Ectodermal cell (in vitro differentiated cells): ENCODE measurements at regions not wholly inside any gene's neighbourhood (a gene's known extent, or its start where the extent isn't known, plus 50 kb on each side); places are given as distances from the start of the nearest gene placed in this dataset.
A peak's percentile ranks its signal among the peaks of the same experiment; 100 is the strongest.

Experiments used
- H3K27ac ChIP-seq: 2 replicates; pipeline ENCODE4 v1.7.0; 2013; ENCODE audit warnings: mild to moderate bottlenecking, low read depth, low read length; ENCODE audit not compliant: insufficient read depth, poor library complexity, severe bottlenecking
- H3K27me3 ChIP-seq: 2 replicates; pipeline ENCODE4 v1.7.0; 2013; ENCODE audit warnings: mild to moderate bottlenecking, low read length; ENCODE audit not compliant: insufficient read depth, control insufficient read depth, poor library complexity, severe bottlenecking
- H3K36me3 ChIP-seq: one replicate; pipeline ENCODE4 v1.7.0; 2013; ENCODE audit warnings: low read length; ENCODE audit not compliant: control insufficient read depth, insufficient read depth
- H3K4me1 ChIP-seq: one replicate; pipeline ENCODE4 v1.7.0; 2013; ENCODE audit warnings: low read length; ENCODE audit not compliant: control insufficient read depth, insufficient read depth
- H3K4me3 ChIP-seq: 2 replicates; pipeline ENCODE4 v1.7.0; 2013; ENCODE audit warnings: low read depth, low read length, control low read depth; ENCODE audit not compliant: insufficient read depth
- H3K9me3 ChIP-seq: 2 replicates; pipeline ENCODE4 v1.7.0; 2013; ENCODE audit warnings: mild to moderate bottlenecking, low read length, moderate library complexity; ENCODE audit not compliant: control insufficient read depth
- WGBS, 2 experiments: methylation state at CpG; one replicate each; pipeline ENCODE4 v1.1.7; 2013; ENCODE audit warnings: missing lambda C conversion rate in 2 of 2; 5-methylcytosine and 5-hydroxymethylcytosine counted together

- Histone ChIP-seq H3K27me3 (no peaks in the 10 kb centered on the region), H3K4me1 (no peaks in the 10 kb centered on the region), H3K27ac (no peak overlapping the region), H3K36me3 (no peaks in the 10 kb centered on the region), H3K4me3 (no peak overlapping the region), H3K9me3 (no peaks in the 10 kb centered on the region)
- 90 to 91% methylated on average over 17 of the region's 17 CpGs for WGBS, 2 experiments
These were observed 177.9 kb upstream of the TENM3 start for GRCh38 chr4:182065255-182065654.

DNA sequence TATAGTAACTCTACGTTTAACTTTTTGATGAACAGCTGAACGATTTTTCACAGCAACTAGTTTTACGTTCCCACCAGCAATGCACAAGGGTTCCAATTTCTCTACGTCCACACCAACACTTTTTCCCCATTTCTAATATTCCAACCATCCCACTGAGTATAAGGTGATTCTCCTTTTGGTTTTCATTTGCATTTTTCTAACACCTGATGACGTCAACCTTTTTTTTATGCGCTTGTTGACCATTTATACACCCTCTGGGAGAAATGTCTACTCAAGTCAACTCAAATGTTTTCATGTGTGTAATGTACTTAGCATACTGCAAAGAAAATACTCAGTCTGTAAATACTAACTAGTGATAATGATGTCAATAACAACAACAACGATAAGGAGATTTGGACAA is 177.2 kb upstream of the TENM3 start:
- H3K4me3 ChIP-seq: no peak overlapping the region

DNA sequence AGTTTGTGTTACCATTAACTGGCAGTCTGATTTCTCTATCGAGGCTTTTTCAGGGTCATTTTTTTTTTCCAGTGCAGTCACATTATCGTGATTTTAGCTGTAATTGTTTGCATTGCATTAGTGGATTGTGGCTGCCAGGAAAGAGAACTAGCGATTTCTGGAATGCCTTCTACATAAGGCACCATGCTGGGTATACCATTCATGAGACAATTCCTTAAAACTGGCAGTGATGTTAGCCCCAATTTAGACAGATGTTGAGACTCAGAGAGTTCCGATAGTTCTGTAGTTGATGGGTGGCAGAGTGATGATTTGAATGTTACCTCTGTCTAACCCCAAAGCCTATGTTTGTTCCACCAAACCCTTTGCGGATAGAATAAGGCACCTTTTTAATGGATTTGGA is 175.4 kb upstream of the TENM3 start:
- WGBS, 2 experiments: 78 to 80% methylated on average over 5 of the region's 5 CpGs
- Histone ChIP-seq H3K4me3 (no peak overlapping the region), H3K4me1 (no peaks in the 10 kb centered on the region), H3K27ac (no peak overlapping the region), H3K36me3 (no peaks in the 10 kb centered on the region), H3K27me3 (no peaks in the 10 kb centered on the region), H3K9me3 (no peaks in the 10 kb centered on the region)

More for the DNA sequence above, 177.2 kb upstream of the TENM3 start:
- no peaks in the 10 kb centered on the region for H3K27me3 ChIP-seq
- no peaks in the 10 kb centered on the region for H3K9me3 ChIP-seq
- WGBS, 2 experiments: 94 to 95% methylated on average over 7 of the region's 7 CpGs
- no peak overlapping the region for H3K27ac ChIP-seq
- no peaks in the 10 kb centered on the region for H3K4me1 ChIP-seq
- no peaks in the 10 kb centered on the region for H3K36me3 ChIP-seq

DNA sequence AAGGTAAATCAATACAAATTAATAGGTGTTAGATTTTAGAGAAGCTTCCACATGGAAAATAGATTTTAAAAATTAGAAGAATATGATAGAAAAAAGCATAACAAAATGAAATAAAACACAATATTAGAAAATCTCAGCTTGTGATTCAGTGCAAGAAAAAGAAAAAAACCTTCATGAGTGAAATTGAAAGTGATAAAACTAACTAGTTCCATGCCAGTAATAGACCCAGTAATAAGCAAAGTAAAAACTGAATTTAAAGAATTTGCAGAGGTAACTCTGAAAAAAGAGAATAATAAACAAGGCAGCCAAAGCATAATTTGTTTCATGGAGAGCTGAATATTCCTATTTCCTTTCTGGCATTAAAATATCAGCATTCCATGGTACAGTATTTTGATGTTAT is 174.3 kb upstream of the TENM3 start:
- H3K4me3 ChIP-seq: no peak overlapping the region
- H3K27ac ChIP-seq: no peak overlapping the region
- H3K4me1 ChIP-seq: no peaks in the 10 kb centered on the region
- H3K9me3 ChIP-seq: no peaks in the 10 kb centered on the region
- H3K36me3 ChIP-seq: no peaks in the 10 kb centered on the region
- no peaks in the 10 kb centered on the region for H3K27me3 ChIP-seq

GRCh38 chr4:182073278-182073677 is 169.9 kb upstream of the TENM3 start:
- Histone ChIP-seq H3K4me1 (no peaks in the 10 kb centered on the region), H3K27me3 (no peaks in the 10 kb centered on the region), H3K27ac (no peak overlapping the region), H3K36me3 (no peaks in the 10 kb centered on the region), H3K9me3 (no peaks in the 10 kb centered on the region), H3K4me3 (no peak overlapping the region)
- 90 to 93% methylated on average over 3 of the region's 3 CpGs for WGBS, 2 experiments

DNA sequence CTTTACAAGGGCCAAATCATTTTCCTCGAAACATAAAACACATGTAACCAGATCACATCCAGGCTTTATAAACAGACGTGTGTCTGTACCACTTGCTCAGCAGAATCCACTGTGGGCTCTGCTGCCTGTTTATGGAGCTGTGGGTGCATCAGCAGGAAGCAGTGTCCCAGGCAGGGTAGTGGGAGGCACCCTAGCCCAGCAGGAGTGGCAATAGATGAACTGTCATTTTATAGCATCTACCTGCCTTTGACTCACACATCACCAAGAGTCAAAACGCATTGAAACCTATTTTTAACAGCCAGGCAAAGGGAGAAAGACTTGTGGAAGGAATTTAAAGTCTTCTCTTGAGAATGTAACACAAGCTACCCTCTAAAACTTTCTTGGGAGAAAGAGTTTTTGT is 169.1 kb upstream of the TENM3 start:
- H3K27me3 ChIP-seq: no peaks in the 10 kb centered on the region
- WGBS, 2 experiments: 83 to 89% methylated on average over 2 to 3 of the region's 3 CpGs
- H3K27ac ChIP-seq: no peak overlapping the region
- H3K9me3 ChIP-seq: no peaks in the 10 kb centered on the region
- no peak overlapping the region for H3K4me3 ChIP-seq
- H3K36me3 ChIP-seq: no peaks in the 10 kb centered on the region
- no peaks in the 10 kb centered on the region for H3K4me1 ChIP-seq

GRCh38 chr4:182074810-182075209 is 168.4 kb upstream of the TENM3 start:
- no peaks in the 10 kb centered on the region for H3K27me3 ChIP-seq
- 92% methylated on average over 6 of the region's 6 CpGs for WGBS, 2 experiments
- H3K27ac ChIP-seq: no peak overlapping the region
- no peaks in the 10 kb centered on the region for H3K36me3 ChIP-seq
- H3K4me3 ChIP-seq: no peak overlapping the region
- H3K9me3 ChIP-seq: no peaks in the 10 kb centered on the region
- no peaks in the 10 kb centered on the region for H3K4me1 ChIP-seq

DNA sequence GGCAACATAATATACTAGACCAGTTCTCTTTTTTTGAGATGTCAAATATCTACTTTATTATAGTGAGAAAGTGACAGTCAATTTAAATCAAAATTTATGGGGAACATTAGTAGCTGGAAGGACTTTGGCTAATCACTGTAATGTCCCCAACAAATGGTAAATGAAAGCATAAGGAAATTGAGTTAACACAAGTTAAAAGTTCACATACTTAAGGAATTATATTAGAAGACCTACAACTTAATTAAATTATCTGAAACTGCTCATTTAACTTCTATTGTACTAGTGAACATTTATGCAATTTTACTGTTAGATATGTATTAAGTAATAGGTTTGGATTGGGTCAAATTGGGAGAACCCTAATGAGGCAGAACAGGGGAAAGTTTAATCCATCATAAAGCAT is 160.3 kb upstream of the TENM3 start:
- H3K27ac ChIP-seq: no peak overlapping the region
- H3K4me3 ChIP-seq: no peak overlapping the region
- no peaks in the 10 kb centered on the region for H3K27me3 ChIP-seq

GRCh38 chr4:182083671-182084410 is 159.4 kb upstream of the TENM3 start:
- Histone ChIP-seq H3K4me3 (no peak overlapping the region), H3K36me3 (no peaks in the 10 kb centered on the region), H3K9me3 (no peaks in the 10 kb centered on the region), H3K27ac (no peak overlapping the region), H3K4me1 (peaks cover 18% of the 10 kb centered on the region), H3K27me3 (no peaks in the 10 kb centered on the region)
- 53 to 72% methylated on average over 6 to 8 of the region's 8 CpGs for WGBS, 2 experiments

More for the DNA sequence above, 160.3 kb upstream of the TENM3 start:
- no peaks in the 10 kb centered on the region for H3K36me3 ChIP-seq
- H3K9me3 ChIP-seq: no peaks in the 10 kb centered on the region
- peaks cover 18% of the 10 kb centered on the region for H3K4me1 ChIP-seq

- Histone ChIP-seq H3K27me3 (no peaks in the 10 kb centered on the region), H3K4me3 (no peak overlapping the region), H3K9me3 (no peaks in the 10 kb centered on the region), H3K36me3 (no peaks in the 10 kb centered on the region), H3K27ac (peak overlapping the region; percentile 33), H3K4me1 (peaks cover 18% of the 10 kb centered on the region)
- 0 to 1% methylated on average over 1 to 3 of the region's 4 CpGs for WGBS, 2 experiments
These were observed 158.1 kb upstream of the TENM3 start for GRCh38 chr4:182085051-182085480.

GRCh38 chr4:182089326-182089725 is 153.9 kb upstream of the TENM3 start:
- Histone ChIP-seq H3K4me3 (no peak overlapping the region), H3K27ac (no peak overlapping the region), H3K27me3 (no peaks in the 10 kb centered on the region), H3K9me3 (no peaks in the 10 kb centered on the region), H3K4me1 (peaks cover 10% of the 10 kb centered on the region), H3K36me3 (no peaks in the 10 kb centered on the region)
- WGBS, 2 experiments: 76% methylated on average over 2 of the region's 2 CpGs; no CpG with 5 or more reads in 1 of the 2 experiments
